CD14-positive monocyte (primary cell): ENCODE measurements at regions not wholly inside any gene's neighbourhood (a gene's known extent, or its start where the extent isn't known, plus 50 kb on each side); places are given as distances from the start of the nearest gene placed in this dataset.

Source experiments
- DNase-seq, 3 donors: peaks; one replicate each; pipeline ENCODE4 v3.0.0-alpha.2; 2011 to 2022
- H2AFZ ChIP-seq: 2 replicates; pipeline ENCODE4 v1.6.0; 2012; ENCODE audit warnings: mild to moderate bottlenecking, low read depth, low read length, inconsistent platforms; ENCODE audit not compliant: insufficient read depth, poor library complexity, severe bottlenecking
- H3K27ac ChIP-seq, 2 donors: 1 replicate in 1 of 2; 2 replicates in 1 of 2; pipeline ENCODE4 v1.5.1; 2012 to 2013; ENCODE audit warnings: low read length in 2 of 2, control low read depth in 1 of 2, inconsistent platforms in 1 of 2, low read depth in 1 of 2, mild to moderate bottlenecking in 1 of 2
- H3K27me3 ChIP-seq, 2 donors: one replicate each; pipeline versions ENCODE4 v1.6.0 to v1.6.1; 2011 to 2013; ENCODE audit warnings: low read length in 2 of 2; ENCODE audit not compliant: control insufficient read depth in 2 of 2, insufficient read depth in 2 of 2
- H3K36me3 ChIP-seq, 2 donors: replicated peaks in 1 of 2; 1 replicate in 1 of 2; 2 replicates in 1 of 2; pipeline versions ENCODE4 v1.5.1 to v1.6.1; 2012 to 2013; ENCODE audit warnings: low read length in 2 of 2, control low read depth in 1 of 2, inconsistent platforms in 1 of 2, mild to moderate bottlenecking in 1 of 2; ENCODE audit not compliant: insufficient read depth in 2 of 2, control insufficient read depth in 1 of 2
- H3K4me1 ChIP-seq, 2 donors: 1 replicate in 1 of 2; 2 replicates in 1 of 2; pipeline versions ENCODE4 v1.5.1 to v1.6.1; 2012 to 2013; ENCODE audit warnings: low read length in 2 of 2, control low read depth in 1 of 2, inconsistent platforms in 1 of 2, mild to moderate bottlenecking in 1 of 2, moderate library complexity in 1 of 2; ENCODE audit not compliant: insufficient read depth in 2 of 2, control insufficient read depth in 1 of 2
- H3K4me2 ChIP-seq: replicated peaks from 2 replicates; pipeline ENCODE3; 2012; ENCODE audit warnings: low read length, moderate library complexity, mild to moderate bottlenecking; ENCODE audit not compliant: poor library complexity, severe bottlenecking; ENCODE audit errors: extremely low read depth
- H3K4me3 ChIP-seq, 3 experiments: fragments of 200-600 bp in 1 of 3; sonication (generic) in 1 of 3; replicated peaks in 1 of 3; 1 replicate in 2 of 3; 2 replicates in 1 of 3; pipeline ENCODE4 v1.5.1; 2011 to 2013; ENCODE audit warnings: low read length in 3 of 3, mild to moderate bottlenecking in 3 of 3, control low read depth in 2 of 3, low read depth in 2 of 3, inconsistent platforms in 1 of 3, moderate library complexity in 1 of 3
- H3K79me2 ChIP-seq: 2 replicates; pipeline ENCODE4 v1.6.0; 2012; ENCODE audit warnings: mild to moderate bottlenecking, control low read depth, inconsistent platforms, low read length, moderate library complexity; ENCODE audit not compliant: insufficient read depth
- H3K9ac ChIP-seq: 2 replicates; pipeline ENCODE4 v1.6.0; 2017; ENCODE audit warnings: low read length, mild to moderate bottlenecking; ENCODE audit not compliant: insufficient read depth, poor library complexity, severe bottlenecking
- H3K9me3 ChIP-seq, 2 donors: replicated peaks in 1 of 2; 1 replicate in 1 of 2; 2 replicates in 1 of 2; pipeline versions ENCODE4 v1.5.1 to v1.6.1; 2012 to 2013; ENCODE audit warnings: low read length in 2 of 2, control low read depth in 1 of 2; ENCODE audit not compliant: control insufficient read depth in 1 of 2, insufficient read depth in 1 of 2
- H4K20me1 ChIP-seq: 2 replicates; pipeline ENCODE4 v1.6.0; 2012; ENCODE audit warnings: mild to moderate bottlenecking, low read length, control low read depth, moderate library complexity; ENCODE audit not compliant: insufficient read depth
- H3K27ac Mint-ChIP-seq, 7 donors: one replicate each; pipeline ENCODE4 v1.8.0; 2020; ENCODE audit warnings: mild to moderate bottlenecking in 7 of 7, mixed read lengths in 7 of 7, moderate library complexity in 6 of 7, inconsistent platforms in 2 of 7
- H3K27me3 Mint-ChIP-seq, 3 donors: one replicate each; pipeline ENCODE4 v1.8.0; 2021 to 2022; ENCODE audit warnings: low read depth in 3 of 3, mild to moderate bottlenecking in 3 of 3, mixed read lengths in 3 of 3, moderate library complexity in 3 of 3, inconsistent platforms in 1 of 3
- H3K36me3 Mint-ChIP-seq, 2 donors: one replicate each; pipeline ENCODE4 v1.8.0; 2020; ENCODE audit warnings: mixed read lengths in 2 of 2, inconsistent platforms in 1 of 2, mild to moderate bottlenecking in 1 of 2
- H3K4me1 Mint-ChIP-seq: one replicate; pipeline ENCODE4 v1.8.0; 2020; ENCODE audit warnings: mild to moderate bottlenecking, mixed read lengths
- H3K4me3 Mint-ChIP-seq, 2 donors: one replicate each; pipeline ENCODE4 v1.8.0; 2020; ENCODE audit warnings: mild to moderate bottlenecking in 2 of 2, mixed read lengths in 2 of 2, moderate library complexity in 1 of 2
- H3K9me3 Mint-ChIP-seq, 7 donors: one replicate each; pipeline ENCODE4 v1.8.0; 2020 to 2022; ENCODE audit warnings: mixed read lengths in 7 of 7, mild to moderate bottlenecking in 6 of 7, moderate library complexity in 6 of 7, inconsistent platforms in 2 of 7
- CTCF ChIP-seq: fragments of 200-600 bp; IDR thresholded peaks from one replicate; pipeline ENCODE4 v1.8.0; 2022; ENCODE audit warnings: antibody characterized with exemption, mild to moderate bottlenecking
- WGBS: methylation state at CpG from one replicate; pipeline ENCODE4 v1.1.5; 2013; ENCODE audit warnings: missing lambda C conversion rate; ENCODE audit not compliant: insufficient coverage; 5-methylcytosine and 5-hydroxymethylcytosine counted together
- intact Hi-C, 2 donors: fragments of 100-400 bp; cut with micrococcal nuclease; formaldehyde crosslinking; loops; one replicate each; pipeline versions ENCODE4 v1.15.0 to v1.15.1; 2023

- no peak overlapping the region for H3K27ac Mint-ChIP-seq
- H3K4me3 ChIP-seq = no peak overlapping the region
- DNase-seq = no peak
- H3K36me3 ChIP-seq = no peaks in the 10 kb centered on the region
- H3K27me3 Mint-ChIP-seq = no peaks in the 10 kb centered on the region
- H3K9me3 Mint-ChIP-seq = peaks cover 0 to 15% (median 8%) of the 10 kb centered on the region in 7 donors
- H3K4me3 Mint-ChIP-seq = no peak overlapping the region
- no peaks in the 10 kb centered on the region for H4K20me1 ChIP-seq
- H3K9ac ChIP-seq = no peak overlapping the region
- WGBS = 100% methylated on average over 1 of the region's 4 CpGs
- H3K27me3 ChIP-seq = no peaks in the 10 kb centered on the region
- H3K9me3 ChIP-seq = peaks cover 5 to 12% of the 10 kb centered on the region in 2 donors
- no peaks in the 10 kb centered on the region for H3K4me1 ChIP-seq
- intact Hi-C loops = no loop called here
- H3K79me2 ChIP-seq = no peaks in the 10 kb centered on the region
- H3K4me1 Mint-ChIP-seq = no peaks in the 10 kb centered on the region
- TF ChIP-seq CTCF = no peak
- no peaks in the 10 kb centered on the region for H3K36me3 Mint-ChIP-seq
- no peak overlapping the region for H2AFZ ChIP-seq
- no peak overlapping the region for H3K27ac ChIP-seq
- H3K4me2 ChIP-seq = no peak overlapping the region
These were observed 936.1 kb downstream of the SUCLG1 start for GRCh38 chr2:83522891-83523493.

GRCh38 chr2:83517727-83518368, 941.2 kb downstream of the SUCLG1 start:
- DNase-seq = no peak
- H3K4me1 ChIP-seq = no peaks in the 10 kb centered on the region
- H3K9me3 ChIP-seq = peaks cover 19 to 25% of the 10 kb centered on the region in 2 donors
- WGBS = 95% methylated on average over 39 of the region's 42 CpGs
- Mint-ChIP-seq H3K4me3 (no peak overlapping the region), H3K27ac (no peak overlapping the region), H3K9me3 (peaks cover 5 to 31% (median 11%) of the 10 kb centered on the region in 7 donors), H3K4me1 (no peaks in the 10 kb centered on the region), H3K36me3 (no peaks in the 10 kb centered on the region), H3K27me3 (no peaks in the 10 kb centered on the region)
- H3K36me3 ChIP-seq = no peaks in the 10 kb centered on the region
- no peak overlapping the region for H3K27ac ChIP-seq
- no peaks in the 10 kb centered on the region for H3K79me2 ChIP-seq
- no peak overlapping the region for H3K4me3 ChIP-seq
- no peak overlapping the region for H2AFZ ChIP-seq
- no peaks in the 10 kb centered on the region for H4K20me1 ChIP-seq
- H3K27me3 ChIP-seq = no peaks in the 10 kb centered on the region
- H3K9ac ChIP-seq = no peak overlapping the region
- intact Hi-C loops = no loop called here
- H3K4me2 ChIP-seq = no peak overlapping the region
- TF ChIP-seq CTCF = no peak
